CD14-positive monocyte (primary cell): ENCODE measurements at regions not wholly inside any gene's neighbourhood (a gene's known extent, or its start where the extent isn't known, plus 50 kb on each side); places are given as distances from the start of the nearest gene placed in this dataset.

Source experiments
- DNase-seq, 3 donors: peaks; one replicate each; pipeline ENCODE4 v3.0.0-alpha.2; 2011 to 2022
- H2AFZ ChIP-seq: 2 replicates; pipeline ENCODE4 v1.6.0; 2012; ENCODE audit warnings: mild to moderate bottlenecking, low read depth, low read length, inconsistent platforms; ENCODE audit not compliant: insufficient read depth, poor library complexity, severe bottlenecking
- H3K27ac ChIP-seq, 2 donors: 1 replicate in 1 of 2; 2 replicates in 1 of 2; pipeline ENCODE4 v1.5.1; 2012 to 2013; ENCODE audit warnings: low read length in 2 of 2, control low read depth in 1 of 2, inconsistent platforms in 1 of 2, low read depth in 1 of 2, mild to moderate bottlenecking in 1 of 2
- H3K27me3 ChIP-seq, 2 donors: one replicate each; pipeline versions ENCODE4 v1.6.0 to v1.6.1; 2011 to 2013; ENCODE audit warnings: low read length in 2 of 2; ENCODE audit not compliant: control insufficient read depth in 2 of 2, insufficient read depth in 2 of 2
- H3K36me3 ChIP-seq, 2 donors: replicated peaks in 1 of 2; 1 replicate in 1 of 2; 2 replicates in 1 of 2; pipeline versions ENCODE4 v1.5.1 to v1.6.1; 2012 to 2013; ENCODE audit warnings: low read length in 2 of 2, control low read depth in 1 of 2, inconsistent platforms in 1 of 2, mild to moderate bottlenecking in 1 of 2; ENCODE audit not compliant: insufficient read depth in 2 of 2, control insufficient read depth in 1 of 2
- H3K4me1 ChIP-seq, 2 donors: 1 replicate in 1 of 2; 2 replicates in 1 of 2; pipeline versions ENCODE4 v1.5.1 to v1.6.1; 2012 to 2013; ENCODE audit warnings: low read length in 2 of 2, control low read depth in 1 of 2, inconsistent platforms in 1 of 2, mild to moderate bottlenecking in 1 of 2, moderate library complexity in 1 of 2; ENCODE audit not compliant: insufficient read depth in 2 of 2, control insufficient read depth in 1 of 2
- H3K4me2 ChIP-seq: replicated peaks from 2 replicates; pipeline ENCODE3; 2012; ENCODE audit warnings: low read length, moderate library complexity, mild to moderate bottlenecking; ENCODE audit not compliant: poor library complexity, severe bottlenecking; ENCODE audit errors: extremely low read depth
- H3K4me3 ChIP-seq, 3 experiments: fragments of 200-600 bp in 1 of 3; sonication (generic) in 1 of 3; replicated peaks in 1 of 3; 1 replicate in 2 of 3; 2 replicates in 1 of 3; pipeline ENCODE4 v1.5.1; 2011 to 2013; ENCODE audit warnings: low read length in 3 of 3, mild to moderate bottlenecking in 3 of 3, control low read depth in 2 of 3, low read depth in 2 of 3, inconsistent platforms in 1 of 3, moderate library complexity in 1 of 3
- H3K79me2 ChIP-seq: 2 replicates; pipeline ENCODE4 v1.6.0; 2012; ENCODE audit warnings: mild to moderate bottlenecking, control low read depth, inconsistent platforms, low read length, moderate library complexity; ENCODE audit not compliant: insufficient read depth
- H3K9ac ChIP-seq: 2 replicates; pipeline ENCODE4 v1.6.0; 2017; ENCODE audit warnings: low read length, mild to moderate bottlenecking; ENCODE audit not compliant: insufficient read depth, poor library complexity, severe bottlenecking
- H3K9me3 ChIP-seq, 2 donors: replicated peaks in 1 of 2; 1 replicate in 1 of 2; 2 replicates in 1 of 2; pipeline versions ENCODE4 v1.5.1 to v1.6.1; 2012 to 2013; ENCODE audit warnings: low read length in 2 of 2, control low read depth in 1 of 2; ENCODE audit not compliant: control insufficient read depth in 1 of 2, insufficient read depth in 1 of 2
- H4K20me1 ChIP-seq: 2 replicates; pipeline ENCODE4 v1.6.0; 2012; ENCODE audit warnings: mild to moderate bottlenecking, low read length, control low read depth, moderate library complexity; ENCODE audit not compliant: insufficient read depth
- H3K27ac Mint-ChIP-seq, 7 donors: one replicate each; pipeline ENCODE4 v1.8.0; 2020; ENCODE audit warnings: mild to moderate bottlenecking in 7 of 7, mixed read lengths in 7 of 7, moderate library complexity in 6 of 7, inconsistent platforms in 2 of 7
- H3K27me3 Mint-ChIP-seq, 3 donors: one replicate each; pipeline ENCODE4 v1.8.0; 2021 to 2022; ENCODE audit warnings: low read depth in 3 of 3, mild to moderate bottlenecking in 3 of 3, mixed read lengths in 3 of 3, moderate library complexity in 3 of 3, inconsistent platforms in 1 of 3
- H3K36me3 Mint-ChIP-seq, 2 donors: one replicate each; pipeline ENCODE4 v1.8.0; 2020; ENCODE audit warnings: mixed read lengths in 2 of 2, inconsistent platforms in 1 of 2, mild to moderate bottlenecking in 1 of 2
- H3K4me1 Mint-ChIP-seq: one replicate; pipeline ENCODE4 v1.8.0; 2020; ENCODE audit warnings: mild to moderate bottlenecking, mixed read lengths
- H3K4me3 Mint-ChIP-seq, 2 donors: one replicate each; pipeline ENCODE4 v1.8.0; 2020; ENCODE audit warnings: mild to moderate bottlenecking in 2 of 2, mixed read lengths in 2 of 2, moderate library complexity in 1 of 2
- H3K9me3 Mint-ChIP-seq, 7 donors: one replicate each; pipeline ENCODE4 v1.8.0; 2020 to 2022; ENCODE audit warnings: mixed read lengths in 7 of 7, mild to moderate bottlenecking in 6 of 7, moderate library complexity in 6 of 7, inconsistent platforms in 2 of 7
- CTCF ChIP-seq: fragments of 200-600 bp; IDR thresholded peaks from one replicate; pipeline ENCODE4 v1.8.0; 2022; ENCODE audit warnings: antibody characterized with exemption, mild to moderate bottlenecking
- WGBS: methylation state at CpG from one replicate; pipeline ENCODE4 v1.1.5; 2013; ENCODE audit warnings: missing lambda C conversion rate; ENCODE audit not compliant: insufficient coverage; 5-methylcytosine and 5-hydroxymethylcytosine counted together
- intact Hi-C, 2 donors: fragments of 100-400 bp; cut with micrococcal nuclease; formaldehyde crosslinking; loops; one replicate each; pipeline versions ENCODE4 v1.15.0 to v1.15.1; 2023

- peaks cover 11 to 18% of the 10 kb centered on the region in 2 donors for H3K4me1 ChIP-seq
- H2AFZ ChIP-seq = no peak overlapping the region
- Mint-ChIP-seq H3K9me3 (peaks cover 0 to 6% (median 0%) of the 10 kb centered on the region in 7 donors), H3K4me3 (no peak overlapping the region), H3K27ac (no peak overlapping the region), H3K36me3 (no peaks in the 10 kb centered on the region), H3K27me3 (peaks cover 3 to 8% (median 5%) of the 10 kb centered on the region in 3 donors), H3K4me1 (peaks cover 14% of the 10 kb centered on the region)
- H3K9me3 ChIP-seq = no peaks in the 10 kb centered on the region
- H3K4me2 ChIP-seq = no peak overlapping the region
- DNase-seq = no peak
- H3K27me3 ChIP-seq = no peaks in the 10 kb centered on the region
- intact Hi-C loops = no loop called here
- H4K20me1 ChIP-seq = no peaks in the 10 kb centered on the region
- no peak overlapping the region for H3K4me3 ChIP-seq
- no peak overlapping the region for H3K9ac ChIP-seq
- no peaks in the 10 kb centered on the region for H3K36me3 ChIP-seq
- no peak for TF ChIP-seq CTCF
- H3K27ac ChIP-seq = no peak overlapping the region
- no peaks in the 10 kb centered on the region for H3K79me2 ChIP-seq
- WGBS = 83% methylated on average over 3 of the region's 5 CpGs
Observed at GRCh38 chr13:30848332-30849027, 57.6 kb upstream of the MEDAG start.

- no peak overlapping the region for H2AFZ ChIP-seq
- H3K27me3 Mint-ChIP-seq = peaks cover 3 to 10% (median 5%) of the 10 kb centered on the region in 3 donors
- 70% methylated on average over 4 of the region's 4 CpGs for WGBS
- H3K4me1 ChIP-seq = peaks cover 11 to 15% of the 10 kb centered on the region in 2 donors
- intact Hi-C loops = no loop called here
- H3K4me3 ChIP-seq = no peak overlapping the region
- H3K4me1 Mint-ChIP-seq = peaks cover 14% of the 10 kb centered on the region
- H3K4me3 Mint-ChIP-seq = no peak overlapping the region
- no peak for DNase-seq
- H3K27me3 ChIP-seq = no peaks in the 10 kb centered on the region
- no peak overlapping the region for H3K9ac ChIP-seq
- no peaks in the 10 kb centered on the region for H3K79me2 ChIP-seq
- no peak overlapping the region for H3K27ac ChIP-seq
- no peak overlapping the region for H3K27ac Mint-ChIP-seq
- H3K4me2 ChIP-seq = no peak overlapping the region
- no peak for TF ChIP-seq CTCF
- H3K9me3 Mint-ChIP-seq = peaks cover 0 to 6% (median 0%) of the 10 kb centered on the region in 7 donors
- no peaks in the 10 kb centered on the region for H3K36me3 ChIP-seq
- H3K36me3 Mint-ChIP-seq = no peaks in the 10 kb centered on the region
- H4K20me1 ChIP-seq = no peaks in the 10 kb centered on the region
- H3K9me3 ChIP-seq = no peaks in the 10 kb centered on the region
Observed at GRCh38 chr13:30849611-30850010, 56.5 kb upstream of the MEDAG start.
